ENCODE measurements at regions not wholly inside any gene's neighbourhood (a gene's known extent, or its start where the extent isn't known, plus 50 kb on each side); places are given as distances from the start of the nearest gene placed in this dataset.

DNA sequence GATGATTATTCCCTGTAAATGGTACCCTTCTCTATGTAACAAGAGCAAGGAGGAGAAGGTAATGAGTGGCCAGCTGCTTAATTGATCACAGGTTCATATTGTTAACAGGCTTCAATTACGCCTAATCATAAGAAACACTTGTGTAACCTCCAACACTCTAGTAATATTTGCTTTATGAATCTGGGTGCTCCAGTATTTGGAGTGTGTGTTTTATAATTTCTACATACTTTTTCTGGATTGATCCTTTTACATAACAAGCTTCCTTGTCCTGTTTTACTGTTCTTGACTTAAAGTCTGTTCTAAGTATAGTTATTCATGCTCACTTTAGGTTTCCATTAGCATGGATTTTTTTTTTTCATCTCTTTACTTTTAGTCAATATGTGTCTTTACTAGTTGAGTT lies 984.2 kb downstream of the AMY1C start:
- DNase-seq, result no peak

DNA sequence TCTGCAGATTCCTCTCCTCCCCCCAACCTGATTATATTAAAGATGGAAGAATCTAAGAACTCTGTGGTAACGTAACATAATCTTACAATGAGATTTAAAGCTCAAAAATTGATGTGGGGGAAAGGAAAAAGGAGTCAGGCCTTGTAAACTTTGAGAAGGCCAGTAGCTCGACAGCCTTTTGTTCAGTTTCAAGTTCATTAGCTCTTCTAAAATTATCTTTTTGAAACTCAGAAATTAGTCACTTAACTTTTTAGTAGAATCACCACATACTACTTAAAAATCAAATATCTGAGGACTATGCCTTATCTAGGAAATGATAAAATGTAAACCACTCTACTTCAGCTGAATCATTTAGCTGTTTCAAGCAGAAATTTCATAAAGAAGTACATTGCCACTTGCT lies 996.2 kb downstream of the AMY1C start:
- no peak for DNase-seq

- DNase-seq, result no peak
These were observed 997.3 kb downstream of the AMY1C start for GRCh38 chr1:104746994-104747393.

GRCh38 chr1:104760017-104760416 lies 1010.3 kb downstream of the AMY1C start:
- no peak for DNase-seq

GRCh38 chr1:104761961-104762570 lies 1012.4 kb downstream of the AMY1C start:
- no peak for DNase-seq

DNA sequence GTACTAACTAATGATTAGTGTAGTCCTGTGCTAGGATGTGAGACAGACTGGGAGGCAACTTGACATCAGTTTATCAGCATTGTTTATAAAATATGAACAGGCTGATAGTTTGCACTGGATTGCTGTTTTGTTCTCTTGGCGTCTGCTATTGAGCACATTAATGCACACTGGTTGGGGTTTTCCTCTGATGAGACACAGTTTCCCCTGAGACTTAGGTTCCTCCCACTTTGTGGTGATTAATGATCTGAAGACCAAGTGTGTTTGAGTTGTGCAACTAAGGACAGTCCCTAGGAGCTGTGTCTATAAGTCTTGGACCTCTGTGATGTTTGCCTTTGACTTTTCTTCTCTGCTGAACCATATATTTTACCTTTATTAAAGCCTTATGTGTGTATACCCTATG lies 1015.4 kb downstream of the AMY1C start:
- DNase-seq, result no peak

DNA sequence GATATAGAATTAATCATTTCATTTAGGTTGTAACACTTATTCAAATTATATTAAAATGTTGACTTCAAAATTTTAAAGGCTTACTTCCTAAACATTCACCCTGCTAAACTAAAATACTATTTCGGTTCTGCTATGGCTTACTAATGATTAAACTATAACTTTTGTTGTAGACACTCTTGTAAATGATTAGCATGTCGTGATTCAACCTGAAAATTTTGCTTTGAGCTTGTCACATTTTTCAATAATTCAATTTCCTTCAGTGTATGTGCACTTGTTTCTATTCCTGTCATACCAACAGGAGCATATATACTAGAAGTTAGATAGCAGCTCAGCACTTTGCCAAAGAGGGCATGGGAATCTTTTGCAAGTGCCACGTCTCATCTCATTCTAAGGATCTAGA lies 1018.8 kb downstream of the AMY1C start:
- no peak for DNase-seq

DNA sequence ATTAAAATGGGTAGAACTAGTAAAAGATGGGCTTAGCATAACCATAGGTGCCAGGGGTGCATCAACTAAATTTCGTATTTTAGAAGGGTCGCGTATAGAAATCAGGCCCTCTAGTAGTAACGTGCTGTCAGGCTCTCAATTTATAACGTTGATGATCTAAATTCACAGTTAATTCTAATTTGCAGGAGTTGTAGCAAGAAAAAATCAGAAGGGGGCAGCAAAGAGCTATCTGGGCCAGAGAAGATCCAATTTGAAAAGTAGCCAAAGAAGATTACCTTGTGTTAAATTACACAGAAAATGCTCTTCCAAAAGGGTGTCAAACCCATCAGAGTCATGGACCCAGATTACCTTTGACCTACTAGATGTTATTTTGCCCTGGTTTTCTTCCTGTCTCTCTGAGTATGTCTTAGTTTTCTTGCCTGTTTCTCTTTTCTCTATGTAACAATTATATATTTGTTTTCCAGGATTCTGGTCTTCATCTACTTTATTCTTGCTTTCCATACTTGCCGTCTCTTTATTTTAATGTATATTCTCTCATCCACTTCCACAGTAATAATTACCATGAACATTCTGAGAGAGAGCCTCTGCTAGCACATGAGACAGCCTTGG lies 1030.9 kb downstream of the AMY1C start:
- DNase-seq, result no peak

- DNase-seq, result no peak
These were observed 1036.0 kb downstream of the AMY1C start for GRCh38 chr1:104785575-104786187.

- no peak for DNase-seq
These were observed 1038.3 kb downstream of the AMY1C start for GRCh38 chr1:104787866-104788510.

DNA sequence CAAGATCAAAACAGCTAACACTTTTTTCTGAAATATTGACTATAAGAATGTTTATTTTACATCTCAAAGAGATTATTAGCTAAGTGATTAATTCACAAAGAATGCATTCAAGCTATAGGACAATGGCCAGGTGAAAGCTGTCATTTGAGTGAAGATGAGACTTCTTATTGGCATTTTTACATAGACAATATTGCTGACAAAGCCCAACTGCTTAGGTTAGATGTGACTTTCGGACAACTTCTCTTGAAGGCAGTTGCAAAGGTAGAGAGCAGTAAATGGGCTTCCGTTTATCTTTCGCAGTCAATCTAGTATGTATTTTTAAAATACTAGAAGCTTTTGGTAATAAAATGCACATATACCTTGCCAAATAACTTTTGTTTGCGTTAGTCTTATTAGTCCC lies 1041.3 kb downstream of the AMY1C start:
- DNase-seq, result no peak

DNA sequence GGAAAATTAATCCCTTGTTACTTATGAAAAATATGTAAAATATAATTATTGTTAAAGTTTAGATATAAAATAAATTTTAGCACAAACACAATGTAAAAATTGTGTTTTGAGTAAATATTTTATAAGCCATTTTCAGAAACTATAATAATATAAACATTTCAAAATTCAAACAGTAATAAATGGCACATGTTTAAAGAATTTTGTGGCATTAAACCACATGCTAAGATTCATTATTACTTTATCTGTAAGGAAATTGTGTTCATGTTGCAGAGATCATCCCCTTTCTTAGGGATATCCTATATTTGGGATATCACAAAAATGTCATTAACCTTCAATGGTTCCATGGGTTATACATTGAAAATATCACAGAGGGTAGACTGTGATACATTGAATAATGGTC lies 1044.3 kb downstream of the AMY1C start:
- no peak for DNase-seq

DNA sequence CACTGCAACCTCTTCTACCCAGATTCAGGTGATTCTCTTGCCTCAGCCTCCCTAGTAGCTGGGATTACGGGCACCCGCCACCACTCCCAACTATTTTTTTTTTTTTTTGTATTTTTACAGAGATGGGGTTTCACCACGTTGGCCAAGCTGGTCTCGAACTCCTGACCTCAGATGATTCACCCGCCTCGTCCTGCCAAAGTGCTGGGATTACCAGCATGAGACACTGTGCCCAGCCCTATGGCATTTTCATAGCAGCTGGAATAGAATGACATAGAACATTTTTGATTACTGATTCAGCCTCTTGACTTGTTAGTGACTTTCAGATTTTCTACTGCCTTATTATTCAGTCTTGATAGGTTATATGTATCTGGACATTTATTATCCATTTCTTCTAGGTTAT lies 1046.2 kb downstream of the AMY1C start:
- DNase-seq, result no peak

- DNase-seq, result no peak
These were observed 1048.3 kb downstream of the AMY1C start for GRCh38 chr1:104797982-104798381.

DNA sequence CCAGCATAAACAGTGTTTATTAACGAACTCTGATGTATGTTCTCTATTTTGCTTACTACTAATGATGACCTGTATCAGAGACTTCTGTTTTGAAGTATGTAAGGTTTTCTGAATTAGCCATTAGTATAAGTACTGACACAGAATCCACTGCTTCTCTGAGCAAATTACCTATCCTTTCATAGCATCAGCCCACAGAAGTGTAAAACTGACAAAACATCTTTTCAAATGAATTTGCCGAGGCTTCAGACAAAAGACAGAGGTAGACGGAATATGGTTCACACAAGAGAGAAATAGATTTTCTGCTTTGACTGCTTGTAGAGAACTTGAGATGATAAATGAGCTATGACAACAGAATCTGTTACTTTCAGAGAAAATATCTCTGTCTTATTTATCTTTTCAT lies 1051.6 kb downstream of the AMY1C start:
- no peak for DNase-seq

GRCh38 chr1:104804147-104804546 lies 1054.4 kb downstream of the AMY1C start:
- DNase-seq, result no peak

GRCh38 chr1:104807590-104807989 lies 1057.9 kb downstream of the AMY1C start:
- no peak for DNase-seq

- DNase-seq, result no peak
These were observed 1075.7 kb downstream of the AMY1C start for GRCh38 chr1:104825401-104825800.

DNA sequence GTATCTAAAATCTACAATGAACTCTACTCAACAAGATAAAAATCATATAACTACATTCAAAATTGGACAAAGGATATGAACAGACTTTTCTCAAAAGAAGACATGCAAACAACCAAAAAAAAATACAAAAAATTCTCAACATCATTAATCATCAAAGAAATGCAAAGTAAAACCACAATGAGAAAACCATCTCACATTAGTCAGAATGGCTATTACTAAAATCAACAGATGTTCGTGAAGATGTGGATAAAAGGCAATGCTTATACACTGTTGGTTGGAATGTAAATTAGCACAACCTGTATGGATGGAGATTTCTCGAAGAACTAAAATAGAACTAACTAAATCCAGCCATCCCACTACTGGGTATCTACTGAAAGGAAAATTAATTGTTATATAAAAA lies 1080.8 kb downstream of the AMY1C start:
- no peak for DNase-seq

DNA sequence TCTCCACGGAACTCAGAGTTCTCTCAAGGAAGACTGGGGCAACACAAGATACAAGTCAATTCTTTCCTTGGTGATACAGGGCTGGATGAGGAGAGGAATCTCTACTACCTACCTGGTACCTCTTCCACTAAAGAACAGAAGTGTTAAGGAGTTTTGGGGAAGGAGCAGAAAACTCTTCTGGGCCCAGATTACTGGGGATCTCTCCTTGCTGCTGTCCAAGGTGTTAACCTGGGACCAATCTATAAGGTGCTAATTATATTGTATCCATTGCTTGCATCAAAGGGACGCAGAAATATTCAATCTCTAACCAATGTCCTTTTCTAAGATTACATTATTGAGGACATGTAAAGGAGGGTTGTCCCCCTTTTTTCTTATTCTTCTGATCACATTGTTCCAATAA lies 1102.5 kb downstream of the AMY1C start:
- DNase-seq, result no peak

- no peak for DNase-seq
These were observed 1103.6 kb downstream of the AMY1C start for GRCh38 chr1:104853276-104853675.

DNA sequence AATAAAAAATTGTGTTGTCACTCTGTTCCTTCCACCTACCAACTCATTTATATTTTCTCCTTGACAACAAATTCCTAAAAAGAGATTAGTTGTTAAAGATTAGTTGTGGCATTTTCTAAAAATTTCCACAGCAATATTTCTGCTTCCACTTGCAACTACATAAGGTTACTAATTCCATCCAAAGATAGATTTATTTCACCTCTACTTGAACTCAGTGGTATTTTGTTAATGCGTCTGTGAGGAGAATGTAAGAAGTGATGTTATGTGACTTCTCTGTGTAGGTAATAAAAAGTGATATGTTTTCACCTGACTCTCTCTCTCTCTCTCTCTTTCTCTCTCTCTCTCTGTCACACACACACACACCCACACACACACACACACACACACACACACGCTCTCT lies 1104.8 kb downstream of the AMY1C start:
- DNase-seq, result no peak

DNA sequence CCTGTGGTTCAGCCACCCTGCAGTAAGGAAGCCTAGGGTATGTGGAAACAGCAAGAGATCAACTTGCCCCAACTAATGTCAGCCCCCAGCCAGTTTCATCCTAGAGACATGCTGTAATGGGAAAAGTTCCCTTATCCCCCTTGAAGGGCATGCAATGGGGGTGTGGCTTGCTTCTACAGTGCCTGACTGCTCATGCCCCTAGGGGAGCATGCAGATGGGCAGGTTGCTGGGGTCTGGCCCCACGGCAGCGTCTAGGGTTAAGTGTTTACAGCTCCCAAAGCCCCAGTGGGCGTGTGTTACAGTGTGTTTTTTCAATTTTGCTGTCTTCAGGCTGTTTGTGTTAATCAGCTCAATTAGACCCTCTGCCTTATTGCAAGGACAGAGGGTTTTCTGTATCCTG lies 1105.9 kb downstream of the AMY1C start:
- DNase-seq, result no peak

- no peak for DNase-seq
These were observed 1106.4 kb downstream of the AMY1C start for GRCh38 chr1:104856091-104856490.
